ENCODE measurements at regions not wholly inside any gene's neighbourhood (a gene's known extent, or its start where the extent isn't known, plus 50 kb on each side); places are given as distances from the start of the nearest gene placed in this dataset.

DNA sequence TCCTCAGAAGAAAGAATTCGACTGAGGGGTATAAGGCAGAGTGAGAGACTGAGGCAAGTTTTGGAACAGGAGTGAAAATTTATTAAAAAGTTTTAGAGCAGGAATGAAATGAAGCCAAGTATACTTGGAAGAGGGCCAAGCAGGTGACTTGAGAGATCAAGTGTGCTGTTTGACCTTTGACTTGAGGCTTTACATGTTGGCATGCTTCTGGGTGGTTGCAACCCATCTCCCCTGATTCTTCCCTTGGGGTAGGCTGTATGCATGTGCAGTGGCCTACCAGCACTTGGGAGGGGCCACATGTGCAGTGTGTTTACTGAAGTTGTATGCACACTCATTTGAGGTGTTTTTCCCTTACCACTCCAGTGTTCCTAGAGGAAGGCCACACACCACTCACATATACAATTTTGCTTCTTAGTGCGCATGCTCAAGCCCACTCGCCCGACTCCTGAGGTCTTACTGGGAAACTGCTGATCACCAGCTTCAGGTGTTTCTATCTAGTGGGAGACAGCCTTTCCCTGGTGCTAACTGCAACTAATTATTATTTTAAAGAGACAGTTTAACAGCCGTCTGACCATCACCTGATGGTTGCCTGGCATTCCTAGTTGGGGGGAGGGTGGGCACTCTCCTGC is 61.5 kb upstream of the CADPS start:
- TF ChIP-seq, protein P1, sequence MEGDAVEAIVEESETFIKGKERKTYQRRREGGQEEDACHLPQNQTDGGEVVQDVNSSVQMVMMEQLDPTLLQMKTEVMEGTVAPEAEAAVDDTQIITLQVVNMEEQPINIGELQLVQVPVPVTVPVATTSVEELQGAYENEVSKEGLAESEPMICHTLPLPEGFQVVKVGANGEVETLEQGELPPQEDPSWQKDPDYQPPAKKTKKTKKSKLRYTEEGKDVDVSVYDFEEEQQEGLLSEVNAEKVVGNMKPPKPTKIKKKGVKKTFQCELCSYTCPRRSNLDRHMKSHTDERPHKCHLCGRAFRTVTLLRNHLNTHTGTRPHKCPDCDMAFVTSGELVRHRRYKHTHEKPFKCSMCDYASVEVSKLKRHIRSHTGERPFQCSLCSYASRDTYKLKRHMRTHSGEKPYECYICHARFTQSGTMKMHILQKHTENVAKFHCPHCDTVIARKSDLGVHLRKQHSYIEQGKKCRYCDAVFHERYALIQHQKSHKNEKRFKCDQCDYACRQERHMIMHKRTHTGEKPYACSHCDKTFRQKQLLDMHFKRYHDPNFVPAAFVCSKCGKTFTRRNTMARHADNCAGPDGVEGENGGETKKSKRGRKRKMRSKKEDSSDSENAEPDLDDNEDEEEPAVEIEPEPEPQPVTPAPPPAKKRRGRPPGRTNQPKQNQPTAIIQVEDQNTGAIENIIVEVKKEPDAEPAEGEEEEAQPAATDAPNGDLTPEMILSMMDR (IDR thresholded peaks at IDR 0.05): no peak
- TF ChIP-seq, protein P2, sequence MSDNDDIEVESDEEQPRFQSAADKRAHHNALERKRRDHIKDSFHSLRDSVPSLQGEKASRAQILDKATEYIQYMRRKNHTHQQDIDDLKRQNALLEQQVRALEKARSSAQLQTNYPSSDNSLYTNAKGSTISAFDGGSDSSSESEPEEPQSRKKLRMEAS (CRISPR knock-in tag; IDR thresholded peaks at IDR 0.05): no peak
- TF ChIP-seq NR2C2 (CRISPR knock-in tag; IDR thresholded peaks at IDR 0.05) (no peak), ESRRA (CRISPR knock-in tag; IDR thresholded peaks at IDR 0.05; ENCODE audit: borderline replicate concordance) (no peak), CREM (CRISPR knock-in tag; IDR thresholded peaks at IDR 0.05) (no peak), MYBL2 (CRISPR knock-in tag; IDR thresholded peaks at IDR 0.05) (no peak), ELF4 (CRISPR knock-in tag; IDR thresholded peaks at IDR 0.05; ENCODE audit: low read depth) (no peak), SMAD4 (CRISPR knock-in tag; IDR thresholded peaks at IDR 0.05) (no peak)
- TF ChIP-seq, protein P3, sequence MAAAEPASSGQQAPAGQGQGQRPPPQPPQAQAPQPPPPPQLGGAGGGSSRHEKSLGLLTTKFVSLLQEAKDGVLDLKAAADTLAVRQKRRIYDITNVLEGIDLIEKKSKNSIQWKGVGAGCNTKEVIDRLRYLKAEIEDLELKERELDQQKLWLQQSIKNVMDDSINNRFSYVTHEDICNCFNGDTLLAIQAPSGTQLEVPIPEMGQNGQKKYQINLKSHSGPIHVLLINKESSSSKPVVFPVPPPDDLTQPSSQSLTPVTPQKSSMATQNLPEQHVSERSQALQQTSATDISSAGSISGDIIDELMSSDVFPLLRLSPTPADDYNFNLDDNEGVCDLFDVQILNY (CRISPR knock-in tag; IDR thresholded peaks at IDR 0.05): no peak
- TF ChIP-seq, protein P4, sequence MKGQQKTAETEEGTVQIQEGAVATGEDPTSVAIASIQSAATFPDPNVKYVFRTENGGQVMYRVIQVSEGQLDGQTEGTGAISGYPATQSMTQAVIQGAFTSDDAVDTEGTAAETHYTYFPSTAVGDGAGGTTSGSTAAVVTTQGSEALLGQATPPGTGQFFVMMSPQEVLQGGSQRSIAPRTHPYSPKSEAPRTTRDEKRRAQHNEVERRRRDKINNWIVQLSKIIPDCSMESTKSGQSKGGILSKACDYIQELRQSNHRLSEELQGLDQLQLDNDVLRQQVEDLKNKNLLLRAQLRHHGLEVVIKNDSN (CRISPR knock-in tag; IDR thresholded peaks at IDR 0.05): no peak
- TF ChIP-seq, protein P5, sequence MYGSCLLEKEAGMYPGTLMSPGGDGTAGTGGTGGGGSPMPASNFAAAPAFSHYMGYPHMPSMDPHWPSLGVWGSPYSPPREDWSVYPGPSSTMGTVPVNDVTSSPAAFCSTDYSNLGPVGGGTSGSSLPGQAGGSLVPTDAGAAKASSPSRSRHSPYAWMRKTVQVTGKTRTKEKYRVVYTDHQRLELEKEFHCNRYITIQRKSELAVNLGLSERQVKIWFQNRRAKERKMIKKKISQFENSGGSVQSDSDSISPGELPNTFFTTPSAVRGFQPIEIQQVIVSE (CRISPR knock-in tag; IDR thresholded peaks at IDR 0.05; ENCODE audit: borderline replicate concordance): no peak
- TF ChIP-seq, protein P6, sequence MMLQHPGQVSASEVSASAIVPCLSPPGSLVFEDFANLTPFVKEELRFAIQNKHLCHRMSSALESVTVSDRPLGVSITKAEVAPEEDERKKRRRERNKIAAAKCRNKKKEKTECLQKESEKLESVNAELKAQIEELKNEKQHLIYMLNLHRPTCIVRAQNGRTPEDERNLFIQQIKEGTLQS (CRISPR knock-in tag; conservative IDR thresholded peaks at IDR 0.05): no peak
